Skin of body (tissue), 1 donor: ENCODE measurements at regions not wholly inside any gene's neighbourhood (a gene's known extent, or its start where the extent isn't known, plus 50 kb on each side); places are given as distances from the start of the nearest gene placed in this dataset.

Experiments
- DNase-seq: peaks from one replicate; lab custom pipeline; 2025; lab: John Stamatoyannopoulos, UW

DNA sequence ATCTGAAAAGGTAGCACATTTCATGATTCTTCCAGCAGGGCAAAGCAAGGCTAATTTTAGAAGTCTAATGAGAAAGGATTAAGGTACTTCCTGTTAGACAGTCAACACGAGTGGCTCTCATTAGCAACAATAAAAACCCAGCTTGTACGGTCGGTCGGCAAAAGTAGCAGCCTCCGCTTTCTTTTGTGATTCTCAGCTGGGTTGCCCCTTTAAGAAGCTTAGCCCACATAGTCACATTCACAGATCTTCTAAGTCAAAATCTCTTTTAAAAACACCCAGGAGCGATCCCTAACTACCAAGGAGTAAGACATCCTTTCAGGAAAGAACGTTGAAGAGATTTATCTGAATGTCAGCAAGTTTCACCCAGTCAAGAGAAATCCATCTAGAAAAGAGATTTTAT lies 684.8 kb downstream of the DIAPH3 start:
- DNase-seq: no peak

DNA sequence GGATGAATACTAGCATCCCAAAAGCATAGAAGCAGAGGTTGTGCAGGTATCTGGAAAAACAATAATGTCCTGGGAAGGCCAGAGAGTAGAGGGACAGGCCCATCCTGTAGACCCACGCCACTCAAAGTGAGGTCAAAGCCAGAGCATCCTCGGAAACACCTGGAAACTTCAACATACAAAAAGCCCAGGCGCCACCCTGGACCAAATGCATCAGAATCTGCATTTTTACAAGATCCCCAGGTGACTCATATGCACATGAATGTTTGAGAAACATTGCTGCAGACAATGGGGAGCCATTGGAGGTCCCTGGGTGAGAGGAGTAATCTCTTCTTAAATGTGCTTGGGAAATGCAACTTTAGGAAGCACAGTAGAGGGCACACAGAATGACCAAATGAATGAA lies 684.1 kb downstream of the DIAPH3 start:
- no peak for DNase-seq

DNA sequence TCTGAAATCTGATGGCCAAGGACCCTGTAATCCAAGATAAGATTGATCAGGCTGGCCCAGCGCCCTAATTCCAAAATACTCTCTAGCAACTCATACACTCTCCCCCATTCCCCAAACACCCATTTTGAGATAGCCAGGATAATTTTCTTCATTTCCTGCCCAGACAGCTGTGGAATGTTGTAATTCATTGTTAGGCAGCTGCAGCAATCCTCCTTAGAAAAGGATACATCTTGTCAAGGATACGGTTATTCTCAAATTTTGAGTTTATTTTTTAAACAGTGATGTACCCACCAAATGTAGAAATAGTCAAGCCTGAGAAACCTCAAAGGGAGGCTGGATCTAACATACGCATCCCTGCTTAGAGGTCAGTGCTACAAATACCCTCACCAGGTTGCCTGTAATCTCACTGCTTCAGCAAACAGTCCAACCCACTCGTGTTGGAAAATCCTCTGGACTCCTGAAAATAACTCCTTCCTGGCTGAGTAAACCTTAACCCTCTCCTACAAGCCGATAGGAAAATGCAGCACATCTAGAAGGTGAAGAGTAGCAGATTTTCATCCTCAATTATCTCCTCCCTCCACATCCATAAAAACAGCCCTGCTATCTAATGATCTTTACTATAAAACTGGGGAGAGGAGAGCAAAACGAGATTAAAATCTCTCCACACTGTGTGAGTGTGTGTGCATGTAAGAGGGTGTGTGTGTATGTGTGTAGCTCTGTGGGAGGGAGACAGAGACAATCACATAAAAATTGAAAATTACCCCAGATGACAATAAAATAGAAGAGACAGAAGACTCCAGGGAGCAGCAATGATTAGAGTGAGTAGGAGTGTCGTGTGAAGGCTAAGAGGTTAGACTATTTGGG lies 683.1 kb downstream of the DIAPH3 start:
- DNase-seq: peak; percentile 36

DNA sequence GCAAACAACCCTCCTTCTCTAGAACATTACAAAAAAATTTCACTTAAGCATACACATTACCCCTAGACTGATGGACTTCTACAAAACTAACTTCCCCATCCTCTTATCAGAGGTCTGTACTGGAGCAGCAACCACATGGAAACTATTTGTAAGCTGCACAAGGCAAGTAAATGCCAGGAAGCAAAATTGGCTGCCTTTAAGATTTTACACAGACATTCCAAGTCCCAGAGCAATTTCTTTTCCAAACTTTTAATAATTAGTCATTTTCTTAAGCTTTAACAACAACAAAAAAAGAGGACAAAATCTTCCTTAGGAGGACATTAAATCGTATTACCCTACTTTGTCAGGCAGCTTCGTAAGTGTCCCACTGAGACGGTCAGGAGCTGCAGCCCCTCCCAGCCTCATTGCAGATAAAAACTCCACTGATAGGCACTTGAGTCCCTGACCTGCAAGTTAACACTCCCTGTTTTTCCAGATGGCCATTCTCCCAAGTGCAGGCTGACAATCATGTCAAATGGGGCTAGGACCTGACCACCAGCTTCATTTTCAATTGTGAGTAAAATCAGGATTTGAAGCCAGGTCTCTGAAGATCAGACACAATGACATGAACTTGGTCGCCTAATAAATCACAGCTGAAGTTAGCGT lies 680.1 kb downstream of the DIAPH3 start:
- DNase-seq: peak; percentile 79

DNA sequence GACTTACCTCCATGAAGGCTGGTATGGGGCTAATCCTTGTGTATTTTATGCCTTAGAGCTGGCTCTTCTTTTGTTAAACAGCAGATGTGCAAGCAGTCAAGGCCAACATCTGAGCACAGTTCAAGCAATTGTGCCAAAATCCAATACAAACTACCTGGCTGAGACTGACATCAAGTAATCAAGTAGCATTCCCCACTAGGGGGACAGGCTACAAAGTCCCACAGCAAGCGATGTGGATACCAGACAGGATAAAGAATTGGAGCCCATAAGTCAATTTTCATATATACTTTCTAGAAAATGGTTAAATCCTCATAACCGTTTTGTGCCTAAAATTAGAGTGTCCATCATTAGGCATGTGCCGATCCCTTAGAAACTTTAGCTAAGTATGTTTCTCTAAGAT lies 675.8 kb downstream of the DIAPH3 start:
- no peak for DNase-seq

DNA sequence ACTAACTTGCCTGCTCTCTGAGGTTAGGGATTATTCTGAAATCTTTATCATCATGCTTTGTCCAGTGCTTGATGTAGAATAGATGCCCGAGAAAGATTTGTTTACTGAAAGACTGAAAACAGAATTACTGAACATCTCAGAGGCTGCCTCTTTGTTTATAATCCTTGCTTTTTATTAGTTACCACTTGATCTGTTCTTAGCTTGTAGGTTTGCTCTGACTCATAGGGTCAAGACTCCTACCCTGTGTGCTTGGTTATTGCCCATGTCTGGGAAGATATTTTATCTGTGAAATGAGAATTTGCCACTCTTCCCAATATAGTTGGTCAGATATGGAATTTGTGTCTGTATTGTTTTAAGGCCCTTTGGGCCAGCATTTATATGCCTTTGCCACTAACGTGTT lies 675.3 kb downstream of the DIAPH3 start:
- DNase-seq: no peak

DNA sequence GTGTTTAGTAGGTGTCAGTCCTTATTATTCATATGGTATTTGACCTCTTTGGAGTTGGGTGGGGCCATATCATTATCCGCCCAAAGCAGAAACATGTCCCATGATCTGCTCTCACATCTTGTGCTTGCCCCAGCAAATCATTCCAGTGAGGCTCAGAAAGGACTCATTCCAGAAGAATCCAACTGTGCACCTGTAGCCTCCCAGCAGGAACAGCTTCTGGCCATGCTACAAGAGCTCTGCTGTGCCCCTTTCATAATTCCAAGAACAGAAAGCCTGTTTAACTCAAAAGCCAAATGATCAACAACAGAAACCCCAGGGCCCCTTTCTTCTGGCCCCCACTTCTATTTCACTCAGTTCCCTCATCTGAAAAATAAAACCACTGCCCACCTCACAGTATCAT lies 673.1 kb downstream of the DIAPH3 start:
- no peak for DNase-seq

DNA sequence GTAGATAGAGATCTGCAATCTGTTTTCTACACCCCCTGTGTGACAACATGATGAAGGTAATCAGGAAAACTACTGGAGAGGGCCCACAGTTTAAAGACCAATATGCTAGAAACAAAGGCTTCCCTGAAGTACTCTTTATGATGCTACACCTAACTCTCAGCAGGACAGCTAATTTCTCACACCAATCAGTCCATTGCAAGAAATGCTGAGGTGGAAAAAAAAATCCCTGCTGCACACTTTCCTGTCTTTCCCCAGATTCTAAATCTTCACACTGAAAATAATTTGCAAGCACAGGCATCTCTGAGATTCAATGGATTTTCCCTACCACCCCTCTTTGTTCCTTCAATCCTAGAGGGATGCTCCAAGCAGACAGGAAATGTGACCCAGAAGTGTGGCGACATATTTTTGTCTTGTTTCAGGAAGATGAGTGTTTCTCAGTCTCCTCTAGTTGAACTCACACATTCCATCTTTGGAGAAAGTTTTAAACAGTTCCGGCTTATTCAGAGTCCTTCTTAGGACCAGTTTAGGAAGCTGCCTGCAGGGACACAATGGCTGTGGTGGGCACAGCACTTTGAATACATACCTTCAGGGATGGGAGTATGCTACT lies 671.6 kb downstream of the DIAPH3 start:
- no peak for DNase-seq

DNA sequence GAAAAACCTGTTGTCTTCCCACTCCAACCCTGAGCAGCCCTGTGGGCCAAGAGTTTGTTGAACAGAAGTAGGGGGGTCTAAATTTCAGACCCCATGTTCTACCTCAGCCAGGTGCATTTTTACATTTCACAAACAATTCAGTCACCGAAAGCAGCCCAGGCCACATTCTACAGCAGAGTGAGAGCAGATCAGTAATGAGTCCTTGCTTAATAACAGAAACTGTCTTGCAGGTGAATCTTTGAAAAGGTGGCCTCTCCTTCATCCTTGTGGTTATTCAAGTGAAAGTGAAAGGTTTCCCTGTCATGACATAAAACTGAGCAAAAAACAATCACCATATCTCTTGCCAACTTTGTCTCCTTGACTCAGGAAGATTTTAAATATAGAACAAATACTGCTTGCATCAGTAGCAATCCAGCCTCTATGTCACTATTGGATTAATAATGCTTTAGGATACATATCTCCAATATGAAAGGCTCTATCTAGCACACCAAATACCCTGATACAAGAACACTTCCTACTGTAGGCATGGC lies 670.2 kb downstream of the DIAPH3 start:
- no peak for DNase-seq

DNA sequence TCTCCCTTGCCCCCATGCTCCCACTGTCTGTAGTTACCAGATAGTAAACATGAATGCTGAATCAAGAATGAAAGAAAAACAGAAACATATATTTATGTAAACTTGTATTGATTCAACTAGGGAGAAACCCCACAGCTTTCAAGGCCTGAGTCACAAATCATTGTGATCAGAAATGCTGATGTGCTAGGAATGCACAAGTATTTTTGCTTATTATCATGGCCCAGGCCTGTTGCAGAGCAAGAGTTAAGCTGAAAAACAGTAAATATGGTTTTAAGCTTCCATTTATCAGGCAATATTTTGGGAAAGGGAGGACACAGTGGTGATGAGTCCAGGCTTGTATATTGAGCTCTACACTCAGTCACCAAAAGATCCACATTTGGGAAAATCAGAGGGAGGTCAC lies 669.6 kb downstream of the DIAPH3 start:
- no peak for DNase-seq

DNA sequence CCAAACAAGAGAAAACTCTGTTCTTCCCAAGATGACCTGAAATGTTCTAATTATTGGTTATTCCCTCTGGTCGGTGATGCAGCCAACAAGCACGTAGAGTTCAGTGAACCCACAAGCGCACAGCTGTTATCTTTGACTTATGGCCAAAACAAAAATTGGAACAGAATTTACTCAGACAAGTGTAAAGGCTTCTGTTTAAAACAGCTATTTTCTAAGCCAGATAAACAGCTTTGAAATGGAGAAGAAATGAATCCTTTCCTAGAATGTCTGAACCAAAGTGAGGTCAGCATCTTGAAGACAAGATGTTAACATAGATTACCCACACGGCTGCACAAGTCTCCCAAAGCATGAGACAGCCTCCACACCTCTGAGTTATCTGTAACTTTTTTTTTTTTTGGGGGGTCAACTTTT lies 669.2 kb downstream of the DIAPH3 start:
- no peak for DNase-seq

DNA sequence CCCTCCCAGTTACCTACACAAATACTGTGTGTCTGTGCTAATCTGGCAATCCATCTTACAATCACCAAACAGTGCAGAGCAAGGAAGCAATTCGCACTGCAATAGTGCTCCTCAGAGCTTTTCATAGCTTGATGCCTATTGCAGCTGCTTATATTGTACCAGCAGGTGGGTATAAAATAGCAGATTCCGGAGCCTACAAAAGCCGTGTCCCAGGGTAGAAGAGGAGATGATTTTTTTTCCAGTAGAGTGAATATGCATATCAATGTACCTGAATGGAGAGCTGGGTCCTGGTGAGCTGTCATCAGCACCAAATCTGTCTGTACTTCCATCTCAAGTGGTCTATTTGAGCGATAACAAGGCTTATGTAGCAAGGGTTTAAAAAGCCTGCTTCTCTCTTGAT lies 668.4 kb downstream of the DIAPH3 start:
- DNase-seq: no peak

DNA sequence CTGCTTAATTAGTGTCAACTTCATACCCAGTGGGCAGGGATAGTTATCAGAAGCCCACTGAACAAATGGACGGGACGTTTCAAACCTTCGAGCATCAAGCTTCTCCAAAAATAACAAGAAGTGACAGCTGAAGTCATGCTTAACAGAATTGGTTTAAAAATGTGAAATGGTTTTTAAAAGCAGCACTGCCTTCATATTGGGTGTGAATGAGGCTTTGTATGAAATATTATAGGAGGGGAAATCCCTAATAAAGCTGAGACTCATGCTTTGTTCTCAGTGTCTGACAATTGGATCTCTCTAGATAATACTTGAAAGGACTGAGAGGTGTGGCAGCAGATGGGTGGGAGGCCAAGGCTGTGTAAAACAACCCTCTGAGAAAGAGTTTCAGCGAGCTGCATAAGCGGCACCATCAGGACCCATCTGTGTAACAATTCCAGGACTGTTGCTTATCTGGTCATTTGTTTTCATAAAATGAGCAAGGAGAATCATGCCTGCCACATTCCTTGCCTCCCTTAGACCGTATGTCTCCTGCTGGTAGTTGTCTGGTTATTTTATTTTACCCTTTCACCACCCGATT lies 667.7 kb downstream of the DIAPH3 start:
- no peak for DNase-seq

DNA sequence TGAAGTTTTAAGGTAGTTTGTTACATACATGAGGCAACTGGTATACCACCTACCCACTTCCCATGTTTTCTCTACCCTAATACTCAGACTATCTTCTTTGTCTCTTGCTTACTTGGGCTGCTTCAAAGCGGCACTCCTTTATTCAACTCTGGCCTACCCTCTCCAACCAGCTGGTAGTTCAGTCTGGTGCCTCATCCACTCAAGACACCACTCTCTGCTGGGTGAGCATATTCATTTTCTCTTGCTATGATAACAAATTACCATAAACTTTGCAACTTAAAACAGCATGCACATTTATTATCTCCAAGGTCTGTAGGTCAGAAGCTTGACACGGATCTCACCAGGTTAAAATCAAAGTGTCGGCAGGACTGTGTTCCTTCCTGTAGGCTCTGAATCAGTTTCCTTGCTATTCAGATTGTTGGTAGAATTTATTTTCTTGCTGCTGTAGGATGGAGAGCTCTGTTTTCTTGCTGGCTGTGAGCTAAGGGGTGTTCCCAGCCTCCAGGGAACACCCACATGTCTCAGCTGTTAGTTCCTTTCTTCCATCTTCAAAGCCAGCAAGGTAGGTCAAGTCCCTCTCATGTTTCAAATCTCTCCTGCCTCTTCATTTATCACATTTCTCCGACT lies 666.0 kb downstream of the DIAPH3 start:
- no peak for DNase-seq

DNA sequence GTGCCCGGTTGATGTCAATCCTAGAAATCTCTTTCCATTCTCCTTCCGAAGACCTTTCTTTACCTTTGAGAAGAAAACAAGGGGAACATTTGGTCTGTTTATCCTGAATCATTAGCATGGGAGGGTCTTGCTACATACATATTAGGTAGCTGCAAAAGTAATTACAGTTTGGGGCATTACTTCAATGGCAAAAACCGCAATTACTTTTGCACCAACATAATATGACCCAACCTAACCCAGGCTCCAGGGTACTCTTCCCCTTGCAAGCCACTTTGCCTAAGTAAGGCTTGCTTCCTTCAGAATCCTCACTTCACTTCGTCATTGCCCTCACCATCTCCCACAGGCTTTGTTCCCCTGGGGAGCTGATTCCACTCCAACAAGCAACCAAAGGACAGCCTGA lies 662.7 kb downstream of the DIAPH3 start:
- DNase-seq: no peak

DNA sequence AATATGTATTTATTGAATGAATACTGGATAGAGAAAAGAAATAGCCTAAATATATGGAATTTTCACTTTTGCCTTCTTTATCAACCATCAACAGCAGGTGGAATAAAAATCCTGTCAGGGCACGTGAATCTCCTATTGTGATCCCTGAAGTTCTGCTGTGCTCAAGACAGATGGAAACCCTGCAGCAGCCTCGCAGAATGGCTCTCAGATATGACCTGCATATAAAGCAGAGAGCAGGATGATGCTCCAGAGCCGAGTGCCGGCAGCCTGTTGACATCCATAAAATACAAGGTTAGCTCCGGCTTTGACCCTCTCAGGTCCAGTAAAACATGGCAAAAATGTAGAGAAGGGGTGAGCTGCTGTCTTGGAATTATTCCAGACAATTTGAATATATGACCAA lies 659.3 kb downstream of the DIAPH3 start:
- no peak for DNase-seq

DNA sequence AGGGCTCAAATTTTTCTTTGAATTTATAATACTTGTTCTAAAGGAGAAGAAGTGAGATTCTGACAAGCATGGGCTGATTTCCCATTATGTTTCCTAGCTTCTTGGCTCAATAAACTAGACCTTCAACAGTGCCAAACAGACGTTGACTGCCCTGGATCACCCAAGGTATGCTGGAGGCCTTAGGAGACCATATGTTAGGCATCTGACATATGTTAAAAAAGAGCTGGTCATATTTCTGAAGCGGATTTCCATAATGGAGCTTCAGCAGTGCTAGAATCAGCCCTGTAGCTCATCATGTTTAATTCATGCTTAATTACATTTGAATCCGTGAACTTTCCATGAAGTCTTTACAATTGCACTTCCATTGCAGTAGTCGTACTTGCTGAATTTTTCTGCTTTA lies 653.3 kb downstream of the DIAPH3 start:
- DNase-seq: no peak

DNA sequence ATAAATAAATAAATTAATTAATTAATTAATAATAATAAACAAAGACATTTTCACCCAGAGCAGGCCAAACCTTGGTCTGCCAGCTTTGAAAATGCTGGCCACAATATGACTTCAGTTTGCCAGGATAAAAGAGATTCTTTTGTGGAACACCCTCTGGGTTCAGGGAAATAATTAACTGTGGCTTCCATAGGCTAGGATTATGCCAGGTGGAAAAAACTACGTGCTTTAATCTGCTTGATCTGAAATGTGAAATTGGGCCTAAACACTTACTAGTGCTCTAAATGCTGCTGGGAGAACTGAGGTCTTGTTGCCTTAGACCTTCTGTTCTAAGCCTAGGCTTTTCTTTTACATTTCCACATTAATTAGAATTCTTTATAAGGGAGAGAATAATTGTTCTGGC lies 650.0 kb downstream of the DIAPH3 start:
- DNase-seq: no peak

DNA sequence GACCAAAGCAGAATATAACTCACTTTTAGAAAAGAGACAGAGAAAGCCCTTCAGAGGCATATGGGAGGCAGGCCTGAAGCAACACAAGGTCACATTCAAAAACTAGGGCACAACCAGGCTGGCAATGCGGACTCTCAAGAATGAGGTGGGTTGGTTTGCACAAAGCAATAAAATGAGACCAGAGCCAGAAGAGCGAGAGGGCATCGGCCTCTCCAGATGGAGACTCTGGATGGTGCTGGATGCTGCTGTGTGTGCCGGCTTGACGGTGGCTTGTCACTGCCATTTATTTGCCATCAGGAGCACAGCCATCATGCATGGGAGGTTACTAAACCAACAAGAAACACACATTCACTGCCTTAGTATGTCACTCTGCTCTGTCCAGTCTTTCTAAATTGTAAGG lies 649.4 kb downstream of the DIAPH3 start:
- DNase-seq: no peak

DNA sequence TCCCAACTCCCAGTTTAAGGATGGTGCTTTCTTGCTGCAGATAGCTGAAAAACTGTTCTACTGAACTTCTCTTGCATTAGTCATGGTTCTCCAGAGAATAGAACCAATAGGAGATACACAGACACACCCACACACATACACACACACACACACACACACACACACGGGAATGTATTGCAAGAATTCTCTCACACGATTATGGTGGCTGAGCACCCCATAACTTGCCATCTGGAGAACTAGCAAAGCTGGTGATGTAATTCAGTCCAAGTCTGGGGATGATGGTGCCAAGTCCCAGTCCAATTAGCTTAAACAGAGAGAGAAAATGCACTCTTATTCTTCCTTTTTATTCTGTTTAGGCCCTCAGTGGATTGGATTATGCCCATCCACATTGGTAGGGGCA lies 643.9 kb downstream of the DIAPH3 start:
- DNase-seq: no peak

DNA sequence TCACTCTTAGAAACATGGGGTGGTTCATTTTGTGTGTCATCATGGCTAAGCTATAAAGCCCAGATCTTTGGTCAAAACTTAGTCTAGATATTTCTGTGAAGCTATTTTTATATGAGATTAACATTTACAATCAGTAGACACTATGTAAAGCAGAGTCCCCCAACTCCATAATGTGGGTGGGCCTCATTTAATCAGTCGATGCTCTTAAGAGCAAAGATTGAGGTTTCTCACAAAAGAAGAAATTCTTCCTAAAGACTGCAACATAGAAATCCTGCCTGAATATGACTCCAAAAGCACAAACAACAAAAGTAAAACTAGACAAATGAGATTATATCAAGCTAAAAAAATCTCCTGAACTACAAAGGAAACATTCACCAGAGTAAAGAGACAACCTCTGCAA lies 642.2 kb downstream of the DIAPH3 start:
- DNase-seq: no peak

DNA sequence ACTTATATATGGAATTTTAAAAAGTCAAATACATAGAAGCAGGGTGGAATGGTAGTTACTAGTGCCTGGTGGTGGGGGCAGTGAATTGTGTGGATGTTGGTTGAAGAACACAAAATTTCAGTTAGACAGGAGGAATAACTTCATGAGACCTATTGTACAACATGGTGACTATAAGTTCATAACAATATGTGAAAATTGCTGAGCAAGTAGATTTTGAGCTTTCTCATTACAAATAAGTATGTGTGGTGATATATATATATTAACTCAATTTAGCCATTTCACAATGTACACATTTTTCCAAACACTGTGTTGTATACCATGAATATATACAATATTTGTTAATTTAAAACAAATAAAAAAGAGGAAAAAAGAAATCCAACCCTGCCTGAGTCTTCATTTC lies 641.1 kb downstream of the DIAPH3 start:
- no peak for DNase-seq
